GM18505 (cell line): ENCODE measurements at regions not wholly inside any gene's neighbourhood (a gene's known extent, or its start where the extent isn't known, plus 50 kb on each side); places are given as distances from the start of the nearest gene placed in this dataset.
"Not testable (repeated sequence)": the region's sequence is repeated elsewhere in the genome, so short reads cannot be mapped to it uniquely, and the experiment has no call there.

Source experiments
- ATAC-seq: cut with Tn5 transposase; IDR thresholded peaks from one replicate; pipeline ENCODE4 v1.9.1; 2021; ENCODE audit not compliant: unreplicated experiment
- POLR2A ChIP-seq: IDR thresholded peaks from 4 replicates; pipeline ENCODE4 v1.6.1; 2011; ENCODE audit warnings: borderline replicate concordance; ENCODE audit not compliant: insufficient read depth, insufficient read length; ENCODE audit errors: extremely low read depth

DNA sequence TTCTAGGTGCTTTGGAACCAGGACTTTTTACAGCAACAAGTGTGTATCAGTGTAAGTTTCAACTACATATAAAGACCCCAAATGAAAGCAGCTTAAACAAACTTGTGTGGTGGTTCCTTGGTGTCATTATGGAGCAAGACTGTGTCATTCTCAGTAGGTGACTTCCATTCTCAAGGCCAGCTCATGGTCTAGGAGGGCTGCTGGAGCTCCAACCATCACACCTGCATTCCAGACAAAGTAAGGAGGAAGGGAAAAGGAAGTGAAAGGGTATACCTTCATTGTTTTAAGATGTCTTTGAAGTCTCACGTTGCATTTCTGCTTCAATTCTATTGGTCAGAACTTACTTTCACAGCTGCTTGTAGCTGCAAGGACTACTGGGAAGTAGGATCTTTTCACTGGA is 188.6 kb downstream of the C1orf94 start:
- no peak for TF ChIP-seq POLR2A
- ATAC-seq, result no peak

DNA sequence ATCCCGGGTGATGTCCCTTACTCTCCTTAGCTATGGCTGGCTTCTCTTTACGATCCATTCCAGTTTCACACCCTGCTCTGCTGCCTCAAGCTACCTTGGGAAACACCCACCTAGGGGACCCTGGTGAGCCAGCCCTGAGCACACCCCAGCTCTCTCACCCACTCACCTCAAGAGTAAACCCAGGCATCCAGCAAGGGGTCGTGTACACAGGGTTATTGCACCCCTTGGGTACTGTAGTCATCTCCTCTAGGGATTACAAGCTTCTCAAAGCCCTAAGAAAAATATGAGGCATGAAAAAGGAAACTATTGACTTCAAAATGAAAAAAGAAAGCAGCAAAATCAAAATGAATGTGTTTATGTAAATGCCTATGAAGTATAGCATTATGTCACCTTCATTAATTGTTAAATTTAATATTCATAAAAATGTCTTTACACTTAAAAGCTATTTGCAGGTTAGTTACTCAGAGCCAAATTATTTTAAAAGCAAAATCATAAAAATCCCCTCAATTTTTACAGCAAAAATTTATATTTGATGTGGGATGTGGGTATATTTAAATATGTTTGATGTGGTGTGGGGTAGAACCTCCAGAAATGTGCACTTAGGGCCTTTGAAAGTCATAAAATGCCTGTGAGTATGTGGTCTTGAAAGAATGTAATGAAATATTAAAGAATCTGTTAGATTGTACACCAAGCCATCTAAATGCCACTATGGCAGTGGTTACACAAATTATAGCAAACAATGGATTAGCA is 190.3 kb downstream of the C1orf94 start:
- no peak for ATAC-seq
- TF ChIP-seq POLR2A, result no peak

DNA sequence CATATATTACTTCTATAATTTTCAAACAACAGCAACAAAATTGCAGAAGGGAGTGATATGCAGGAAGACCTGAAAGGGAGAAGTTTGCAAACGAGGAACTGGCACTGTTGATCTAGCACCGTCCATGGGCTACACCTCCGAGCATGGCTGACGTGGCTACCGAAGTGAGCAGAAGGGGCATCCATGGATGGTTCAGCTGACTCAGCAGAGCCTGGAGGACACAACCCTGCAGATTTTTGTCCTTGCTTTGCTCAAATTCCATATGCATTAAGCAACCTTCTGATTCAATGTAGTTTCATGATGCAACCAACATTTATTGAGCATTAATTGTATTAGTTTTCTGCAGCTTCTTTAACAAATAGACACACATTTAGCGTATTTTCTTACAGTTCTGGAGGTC is 191.2 kb downstream of the C1orf94 start:
- TF ChIP-seq POLR2A, result no peak

DNA sequence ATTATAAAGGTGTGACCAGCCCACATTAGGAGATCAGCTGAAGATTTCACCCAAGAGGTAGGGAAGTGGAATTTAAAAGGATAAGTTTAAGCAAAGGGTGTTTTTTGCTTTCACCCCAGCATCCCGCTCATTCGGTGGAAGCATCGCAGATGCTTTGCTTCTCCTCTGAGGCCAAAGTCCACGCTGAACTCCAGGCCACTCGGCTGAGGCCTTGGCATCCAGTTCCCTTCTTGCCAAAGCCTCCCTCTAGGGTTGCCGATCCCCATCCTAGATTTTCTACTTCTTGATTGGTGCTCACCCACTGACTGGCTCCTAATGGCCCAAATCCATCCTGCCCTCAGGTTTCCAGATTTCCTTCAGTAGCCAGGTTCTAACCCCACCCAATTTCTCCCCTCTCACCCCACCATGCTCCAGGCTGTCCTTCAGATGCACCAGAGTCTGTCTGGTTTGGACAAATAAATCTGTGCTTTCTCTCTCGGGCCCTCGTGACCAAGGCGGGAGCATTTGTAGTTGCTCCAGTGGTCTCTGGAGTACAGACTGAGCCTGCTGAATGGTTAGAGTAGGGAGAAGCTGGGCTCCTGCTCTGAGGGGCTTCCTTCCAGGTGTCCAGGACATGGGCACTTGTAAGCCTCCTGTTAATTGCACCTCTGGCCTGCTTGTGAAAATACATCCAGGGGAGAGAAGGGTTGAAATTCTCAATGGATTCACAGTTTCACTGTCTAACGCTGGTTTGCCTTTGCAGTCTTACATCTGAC is 193.2 kb downstream of the C1orf94 start:
- TF ChIP-seq POLR2A, result no peak
- no peak for ATAC-seq

More for the DNA sequence above, 191.2 kb downstream of the C1orf94 start:
- ATAC-seq, result no peak

DNA sequence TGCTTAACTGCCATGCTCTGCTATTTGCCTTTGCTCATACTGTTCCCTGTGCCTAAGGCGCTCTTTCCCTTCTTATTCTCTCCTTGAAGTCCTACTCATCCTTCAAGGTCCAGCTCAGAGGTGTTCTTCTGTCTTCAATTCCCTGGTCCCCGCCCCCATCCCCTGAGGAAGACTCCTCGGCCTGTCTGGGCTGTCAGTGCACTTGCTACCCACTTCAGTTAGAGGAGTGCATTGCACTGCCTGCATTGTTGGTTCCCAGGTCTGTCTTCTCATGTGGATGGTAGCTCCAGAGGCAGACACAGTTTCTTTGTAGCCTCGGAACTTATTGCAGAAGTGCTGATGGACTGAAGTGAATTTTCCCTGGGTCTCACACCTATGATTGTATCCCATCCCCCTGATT is 194.0 kb downstream of the C1orf94 start:
- no peak for TF ChIP-seq POLR2A
- ATAC-seq, result no peak

DNA sequence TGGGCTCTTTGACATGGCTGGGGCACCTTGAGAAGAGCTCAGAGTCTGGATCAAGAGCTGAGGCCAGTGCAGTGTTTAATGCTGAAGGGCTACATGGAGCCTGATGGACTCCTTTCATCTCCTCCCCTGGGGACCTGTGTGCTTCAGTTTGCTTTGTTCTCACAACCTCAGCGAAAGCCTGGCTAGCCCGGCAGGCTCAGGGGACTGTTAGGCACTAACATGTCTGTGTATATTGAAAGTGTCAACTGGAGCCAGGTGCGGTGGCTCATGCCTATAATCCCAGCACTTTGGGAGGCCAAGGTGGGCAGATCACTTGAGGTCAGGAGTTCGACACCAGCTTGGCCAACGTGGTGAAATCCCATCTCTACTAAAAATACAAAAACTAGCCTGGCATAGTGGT is 194.5 kb downstream of the C1orf94 start:
- ATAC-seq, result not testable (repeated sequence)

DNA sequence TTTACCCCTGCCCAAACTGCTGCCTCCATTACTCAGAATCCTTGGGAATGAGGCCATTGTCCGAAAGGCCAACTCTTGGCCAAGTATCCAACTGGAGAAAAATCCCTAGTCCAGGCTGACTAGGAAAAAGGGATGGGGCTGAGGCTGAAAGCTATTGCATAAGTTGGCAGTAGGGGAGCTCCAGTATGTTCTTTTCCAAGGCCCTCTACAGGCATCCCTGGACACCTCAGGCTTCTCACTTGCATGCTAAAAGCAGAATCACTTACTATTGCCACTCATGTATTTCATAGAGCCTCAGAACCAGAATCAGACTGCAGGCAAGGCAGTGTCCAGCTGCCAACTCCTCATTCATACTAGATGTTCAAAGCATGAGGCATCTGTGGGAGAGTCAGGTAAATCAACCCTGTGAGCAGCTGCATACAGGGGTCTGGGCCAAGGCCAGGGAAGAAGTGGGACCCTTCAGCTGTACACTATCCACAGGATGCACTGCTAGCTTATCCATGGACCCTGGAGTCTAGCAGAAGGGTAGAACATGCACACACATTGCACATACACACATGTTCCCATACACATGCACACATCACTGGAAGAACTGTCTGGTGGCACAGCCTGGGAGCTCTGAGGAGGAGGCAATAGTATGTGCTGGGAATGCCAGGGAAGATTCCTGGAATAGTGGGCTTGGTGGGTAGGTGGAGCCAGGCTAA is 195.3 kb downstream of the C1orf94 start:
- no peak for TF ChIP-seq POLR2A
- ATAC-seq, result no peak

DNA sequence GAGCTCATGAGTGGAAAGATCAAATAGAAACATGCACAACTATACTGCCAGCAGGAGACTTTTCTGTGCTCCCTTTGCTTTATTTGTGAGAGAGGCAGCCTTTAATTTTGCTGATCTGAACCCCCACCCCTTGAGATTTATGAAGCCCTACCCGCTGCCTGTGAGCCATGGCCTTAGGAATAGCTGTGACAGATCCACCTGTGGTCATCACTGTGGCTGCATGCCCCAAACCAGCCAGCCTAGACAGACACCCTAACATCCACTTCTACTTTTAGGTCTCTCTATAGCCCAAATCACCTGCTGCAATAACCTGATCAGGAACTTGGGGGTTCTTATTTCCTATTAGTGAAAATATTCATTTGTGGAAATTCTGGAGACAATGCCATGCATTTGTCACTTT is 196.2 kb downstream of the C1orf94 start:
- ATAC-seq, result no peak
- TF ChIP-seq POLR2A, result no peak

DNA sequence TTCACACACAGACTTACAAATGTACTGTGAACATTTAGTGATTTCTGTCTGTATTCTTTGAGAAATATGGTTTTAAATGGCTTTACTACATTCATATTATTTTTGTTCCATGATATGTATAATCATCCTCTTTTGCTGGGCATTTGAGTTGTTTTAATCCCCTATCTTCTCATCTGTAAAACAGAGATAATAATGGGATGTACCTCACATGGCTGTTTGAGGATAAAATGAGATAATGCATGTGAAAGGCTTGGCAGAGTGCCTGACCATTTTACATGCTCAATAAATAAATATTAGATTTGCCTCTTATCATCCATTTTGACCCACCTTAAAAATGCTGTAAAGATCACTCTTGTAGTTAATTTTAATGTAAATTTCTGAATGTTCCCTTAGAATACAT is 197.2 kb downstream of the C1orf94 start:
- ATAC-seq, result no peak

DNA sequence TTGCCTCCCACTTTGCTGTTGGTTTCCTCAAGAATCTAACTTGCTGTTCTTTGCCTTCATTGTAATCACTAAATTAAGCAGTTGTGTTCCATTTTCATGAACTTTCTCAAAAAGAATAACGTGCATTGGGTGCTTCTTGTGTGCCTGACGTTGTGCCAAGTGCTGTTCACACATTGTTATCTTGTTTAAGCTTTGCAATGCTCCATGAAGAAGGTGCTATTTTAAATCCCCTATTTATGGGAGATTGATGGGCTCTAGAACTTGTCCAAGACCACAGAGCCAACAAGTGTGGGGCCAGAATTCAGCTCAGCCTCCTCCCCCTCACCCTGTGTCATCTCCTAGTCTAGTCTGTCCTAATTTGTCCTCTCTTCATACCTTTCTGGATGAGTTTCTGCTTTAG is 199.8 kb downstream of the C1orf94 start:
- ATAC-seq, result no peak
- no peak for TF ChIP-seq POLR2A

More for the DNA sequence above, 197.2 kb downstream of the C1orf94 start:
- TF ChIP-seq POLR2A, result no peak

DNA sequence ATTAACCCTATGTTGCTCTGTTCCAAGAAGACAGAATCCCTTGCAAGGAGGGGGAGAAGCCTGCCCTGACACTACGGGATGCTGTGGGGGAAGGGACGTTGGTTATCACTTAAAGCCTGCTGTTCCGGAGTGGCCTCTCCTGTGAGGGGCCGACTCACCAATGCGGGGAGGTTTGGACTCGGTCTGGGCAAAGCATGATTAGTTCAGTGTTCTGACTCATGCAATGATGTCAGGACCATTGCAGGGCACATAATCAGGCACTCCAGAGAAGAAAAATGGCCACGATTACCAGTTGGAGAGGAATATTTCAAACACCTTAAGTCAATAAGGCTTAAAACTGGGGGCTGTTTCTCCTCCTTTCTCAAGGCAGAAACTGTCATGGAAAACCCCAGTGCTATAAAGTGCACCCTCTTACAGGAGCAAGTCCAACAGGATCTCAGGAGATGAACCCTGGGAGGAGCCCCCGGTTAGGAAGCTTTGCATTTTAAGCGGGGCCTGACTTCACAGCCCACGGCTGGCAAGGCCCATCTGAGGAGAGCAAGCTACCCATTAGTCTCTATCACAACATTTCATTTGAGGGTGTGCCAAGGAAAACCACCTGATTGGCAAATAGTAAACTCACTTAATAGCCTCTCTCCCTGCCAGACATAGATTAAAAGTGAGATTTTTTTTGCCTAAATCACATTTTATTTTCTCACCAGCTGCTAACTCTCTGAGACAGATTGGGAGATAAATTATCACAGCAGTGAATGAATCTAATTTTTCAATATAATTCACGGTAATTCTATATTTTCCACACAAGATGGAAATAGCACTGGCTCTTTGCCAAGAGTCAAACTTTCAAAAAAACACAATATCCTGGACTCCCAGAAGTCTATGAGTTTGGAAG is 202.5 kb downstream of the C1orf94 start:
- no peak for ATAC-seq
- no peak for TF ChIP-seq POLR2A

DNA sequence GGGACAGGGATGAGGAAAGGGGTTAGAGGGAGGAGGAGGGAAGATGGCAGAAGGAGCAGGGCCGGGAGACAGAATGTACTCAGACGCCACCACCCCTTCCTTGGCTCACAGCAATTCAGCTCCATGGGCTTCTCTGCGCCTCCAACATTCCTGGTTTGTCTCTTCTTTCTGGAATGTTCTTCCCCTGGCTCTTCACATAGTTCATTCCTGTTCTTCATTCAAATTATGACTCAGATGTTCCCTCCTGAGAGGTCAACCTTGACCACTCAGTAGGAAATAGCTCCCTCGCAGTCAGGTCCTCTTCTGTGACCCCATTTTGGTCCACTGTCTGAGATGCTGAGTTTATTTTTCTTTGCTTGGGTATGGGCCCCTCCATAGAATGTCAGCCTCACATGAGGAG is 203.2 kb downstream of the C1orf94 start:
- no peak for ATAC-seq
- TF ChIP-seq POLR2A, result no peak
